Skeletal muscle tissue (tissue), 3 donors: ENCODE measurements at regions not wholly inside any gene's neighbourhood (a gene's known extent, or its start where the extent isn't known, plus 50 kb on each side); places are given as distances from the start of the nearest gene placed in this dataset.

Experiments used
- H3K27ac ChIP-seq: one replicate; pipeline ENCODE4 v1.7.0; 2013; ENCODE audit warnings: mild to moderate bottlenecking, low read depth, low read length, inconsistent platforms
- H3K27me3 ChIP-seq, 3 donors: one replicate each; pipeline ENCODE4 v1.7.0; 2013; ENCODE audit warnings: low read length in 3 of 3; ENCODE audit not compliant: control insufficient read depth in 3 of 3, insufficient read depth in 3 of 3
- H3K36me3 ChIP-seq, 3 donors: one replicate each; pipeline ENCODE4 v1.7.0; 2013; ENCODE audit warnings: low read length in 3 of 3; ENCODE audit not compliant: control insufficient read depth in 3 of 3, insufficient read depth in 3 of 3
- H3K4me1 ChIP-seq, 3 donors: one replicate each; pipeline ENCODE4 v1.7.0; 2013; ENCODE audit warnings: low read length in 3 of 3, mild to moderate bottlenecking in 3 of 3; ENCODE audit not compliant: control insufficient read depth in 3 of 3, insufficient read depth in 3 of 3
- H3K4me3 ChIP-seq, 3 donors: one replicate each; pipeline ENCODE4 v1.7.0; 2013; ENCODE audit warnings: low read length in 3 of 3
- H3K9ac ChIP-seq, 3 donors: one replicate each; pipeline ENCODE4 v1.7.0; 2013; ENCODE audit warnings: low read length in 3 of 3, mild to moderate bottlenecking in 3 of 3, moderate library complexity in 2 of 3, low read depth in 1 of 3
- H3K9me3 ChIP-seq, 3 donors: one replicate each; pipeline ENCODE4 v1.7.0; 2013; ENCODE audit warnings: low read length in 3 of 3; ENCODE audit not compliant: control insufficient read depth in 3 of 3
- donor health status: Osteomylitis.

GRCh38 chr22:49152939-49153770, 674.5 kb downstream of the BRD1 start:
- H3K4me3 ChIP-seq = no peak overlapping the region
- H3K27ac ChIP-seq = no peak overlapping the region
- H3K9me3 ChIP-seq = no peaks in the 10 kb centered on the region
- peaks cover 0 to 20% (median 16%) of the 10 kb centered on the region in 3 donors for H3K27me3 ChIP-seq
- no peaks in the 10 kb centered on the region for H3K4me1 ChIP-seq
- H3K9ac ChIP-seq = no peak overlapping the region
- no peaks in the 10 kb centered on the region for H3K36me3 ChIP-seq

DNA sequence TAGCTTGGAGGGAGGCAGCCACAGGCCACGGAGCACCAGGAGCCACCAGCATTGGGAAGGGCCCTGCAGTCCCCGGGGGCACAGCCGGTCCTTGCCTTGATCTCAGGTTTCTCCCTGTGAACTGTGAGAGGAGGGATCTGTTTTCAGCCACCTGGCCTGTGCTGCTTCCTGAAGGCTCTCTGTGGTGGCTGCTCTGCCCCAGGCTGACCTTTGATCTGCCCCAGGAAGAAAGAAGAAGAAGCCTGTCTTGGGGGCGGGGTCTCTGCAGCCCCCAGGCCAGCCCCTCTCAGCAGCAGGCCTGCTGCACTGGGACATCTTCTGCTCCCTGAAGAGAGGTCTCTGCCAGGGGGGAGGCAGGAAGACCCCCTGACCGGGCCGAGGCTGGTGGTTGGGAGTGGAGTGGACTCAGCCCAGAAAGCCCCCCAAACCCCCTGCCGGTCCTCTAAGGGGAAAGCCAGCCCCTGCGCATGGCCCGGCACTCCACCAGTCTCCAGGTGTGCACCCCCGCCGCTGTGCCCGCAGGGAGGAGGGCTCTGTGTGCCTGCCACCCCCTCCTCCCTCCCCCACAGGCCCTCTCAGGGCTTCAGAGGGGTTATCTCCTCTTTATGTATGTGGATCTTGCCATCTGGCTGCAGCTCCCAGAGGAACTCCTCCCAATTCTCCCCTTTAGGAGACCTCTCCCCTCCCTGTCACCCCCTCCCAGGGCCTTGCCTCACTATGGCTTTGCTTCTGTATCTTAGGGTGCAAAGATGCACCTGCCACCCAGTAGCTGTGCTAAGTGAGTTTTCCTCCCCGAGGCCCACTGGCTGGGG, 675.3 kb downstream of the BRD1 start:
- no peak overlapping the region for H3K9ac ChIP-seq
- H3K9me3 ChIP-seq = no peaks in the 10 kb centered on the region
- no peaks in the 10 kb centered on the region for H3K4me1 ChIP-seq
- no peak overlapping the region for H3K4me3 ChIP-seq
- no peaks in the 10 kb centered on the region for H3K36me3 ChIP-seq
- no peak overlapping the region for H3K27ac ChIP-seq
- H3K27me3 ChIP-seq = peaks cover 2 to 22% (median 11%) of the 10 kb centered on the region in 3 donors

DNA sequence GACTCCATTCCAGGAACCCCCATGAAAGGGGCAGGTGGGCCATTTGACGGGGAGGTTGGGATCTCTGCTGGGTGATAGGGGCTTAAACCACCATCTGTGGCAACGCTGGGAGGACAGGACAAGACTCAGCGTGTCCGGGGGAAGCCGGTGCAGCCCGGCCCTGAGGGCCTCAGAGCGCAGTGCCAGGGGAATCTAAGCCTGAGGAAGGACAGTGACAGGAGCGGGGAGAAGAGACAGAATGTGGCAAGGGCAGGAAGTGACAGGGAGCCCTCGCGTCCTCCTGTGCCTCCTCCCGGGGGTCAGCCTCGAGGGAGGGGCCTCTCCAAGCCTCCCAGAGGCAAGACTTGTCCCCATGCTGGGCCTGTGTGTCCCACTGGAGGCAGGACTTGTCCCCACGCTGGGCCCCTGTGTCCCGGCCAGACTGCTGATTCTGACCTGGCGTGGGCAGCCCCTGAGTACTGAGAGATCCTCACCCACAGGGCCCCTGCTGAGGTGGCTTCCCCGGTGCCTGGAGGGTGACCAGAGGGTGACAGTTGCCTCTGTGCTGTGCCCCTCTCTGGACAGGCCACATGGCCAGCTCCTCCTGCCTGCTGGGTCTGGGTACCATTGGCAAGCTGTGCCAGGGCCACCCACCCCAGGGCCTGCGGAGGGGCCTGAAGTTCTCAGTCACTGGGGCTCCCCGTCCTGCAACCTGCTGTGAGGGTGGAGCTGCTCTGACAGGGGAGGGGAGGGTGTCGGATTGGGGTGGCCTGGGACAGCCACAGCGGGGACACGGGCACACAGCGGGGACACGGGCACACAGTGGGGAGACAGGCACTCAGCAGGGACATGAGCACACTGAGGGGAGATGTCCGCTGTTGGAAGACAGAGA, 676.2 kb downstream of the BRD1 start:
- no peaks in the 10 kb centered on the region for H3K36me3 ChIP-seq
- H3K27me3 ChIP-seq = peaks cover 2 to 23% (median 11%) of the 10 kb centered on the region in 3 donors
- no peaks in the 10 kb centered on the region for H3K9me3 ChIP-seq
- H3K4me1 ChIP-seq = no peaks in the 10 kb centered on the region
- no peak overlapping the region for H3K9ac ChIP-seq
- H3K27ac ChIP-seq = no peak overlapping the region
- H3K4me3 ChIP-seq = no peak overlapping the region

DNA sequence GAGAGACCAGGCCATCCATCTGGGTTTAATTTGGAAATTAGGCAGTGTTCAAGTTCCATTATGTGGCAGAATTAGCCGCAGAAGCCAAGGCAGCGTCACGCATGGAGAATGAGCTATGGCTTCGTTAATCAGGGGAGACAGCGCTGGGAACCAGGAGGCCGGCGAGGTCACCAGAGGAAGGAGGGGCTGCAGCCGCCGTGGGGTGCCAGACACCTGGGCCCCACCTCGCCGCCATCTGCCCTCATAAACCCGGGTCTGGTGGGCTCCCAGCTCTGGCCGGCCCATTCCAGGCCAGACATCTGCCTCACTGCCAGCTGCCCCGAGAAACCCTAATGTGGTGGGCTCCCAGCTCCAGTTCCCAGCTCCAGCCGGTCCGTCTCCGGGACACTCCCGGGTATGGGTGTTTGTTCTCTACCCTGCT, 676.9 kb downstream of the BRD1 start:
- no peaks in the 10 kb centered on the region for H3K9me3 ChIP-seq
- peaks cover 2 to 23% (median 11%) of the 10 kb centered on the region in 3 donors for H3K27me3 ChIP-seq
- no peak overlapping the region for H3K27ac ChIP-seq
- no peaks in the 10 kb centered on the region for H3K36me3 ChIP-seq
- no peak overlapping the region for H3K9ac ChIP-seq
- no peak overlapping the region for H3K4me3 ChIP-seq
- H3K4me1 ChIP-seq = no peaks in the 10 kb centered on the region

DNA sequence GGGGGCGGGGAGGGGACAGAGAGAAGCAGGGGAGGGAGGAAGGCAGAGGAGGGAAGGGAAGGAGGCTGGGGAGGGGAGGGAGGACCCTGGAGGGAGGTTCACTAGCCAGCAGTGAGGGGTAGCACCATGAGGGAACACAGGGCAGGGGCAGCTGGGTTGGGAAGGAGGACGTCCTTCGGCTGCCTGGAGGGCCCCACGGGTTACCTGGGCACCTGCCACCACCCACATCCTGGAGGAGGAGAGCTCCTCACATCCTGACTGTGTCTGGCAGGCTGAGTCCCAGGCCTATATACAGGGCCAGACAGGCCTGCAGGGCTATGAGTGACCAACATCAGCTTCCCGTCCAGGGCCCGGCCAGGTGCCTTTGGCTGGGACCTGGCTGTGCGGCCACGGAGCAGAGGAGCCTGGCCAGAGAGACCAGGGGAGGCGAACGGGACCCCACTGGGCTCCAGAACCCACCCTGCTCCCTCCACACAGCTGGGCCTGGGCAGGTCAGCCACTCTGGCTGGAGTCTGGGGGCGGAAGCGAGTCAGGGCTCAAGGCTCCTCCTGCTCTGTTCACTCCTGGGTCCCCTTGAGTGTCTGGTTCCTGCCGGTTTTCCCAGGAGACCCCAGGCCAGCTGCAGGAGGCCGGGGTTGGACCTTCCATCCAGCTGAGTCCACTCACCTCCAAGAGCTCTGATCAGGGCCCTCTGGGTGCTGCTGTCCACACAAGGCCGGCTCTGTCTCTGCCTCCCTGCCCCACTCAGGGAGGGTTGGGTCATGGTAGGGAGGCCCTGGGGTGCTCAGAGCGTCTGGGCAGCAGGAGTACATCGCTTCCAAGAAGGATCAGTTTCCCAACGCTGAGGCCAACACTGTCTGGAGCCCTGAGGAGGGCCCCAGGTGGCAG, 677.7 kb downstream of the BRD1 start:
- Histone ChIP-seq H3K4me3 (no peak overlapping the region), H3K36me3 (no peaks in the 10 kb centered on the region), H3K27me3 (peaks cover 2 to 23% (median 11%) of the 10 kb centered on the region in 3 donors), H3K4me1 (no peaks in the 10 kb centered on the region), H3K9ac (no peak overlapping the region), H3K9me3 (peaks cover 0 to 2% (median 0%) of the 10 kb centered on the region in 3 donors), H3K27ac (no peak overlapping the region)

GRCh38 chr22:49148895-49149418, 678.7 kb downstream of the BRD1 start:
- H3K27me3 ChIP-seq = peaks cover 2 to 23% (median 11%) of the 10 kb centered on the region in 3 donors
- H3K9ac ChIP-seq = no peak overlapping the region
- no peak overlapping the region for H3K27ac ChIP-seq
- no peaks in the 10 kb centered on the region for H3K36me3 ChIP-seq
- peaks cover 0 to 4% (median 0%) of the 10 kb centered on the region in 3 donors for H3K9me3 ChIP-seq
- H3K4me3 ChIP-seq = no peak overlapping the region
- no peaks in the 10 kb centered on the region for H3K4me1 ChIP-seq

DNA sequence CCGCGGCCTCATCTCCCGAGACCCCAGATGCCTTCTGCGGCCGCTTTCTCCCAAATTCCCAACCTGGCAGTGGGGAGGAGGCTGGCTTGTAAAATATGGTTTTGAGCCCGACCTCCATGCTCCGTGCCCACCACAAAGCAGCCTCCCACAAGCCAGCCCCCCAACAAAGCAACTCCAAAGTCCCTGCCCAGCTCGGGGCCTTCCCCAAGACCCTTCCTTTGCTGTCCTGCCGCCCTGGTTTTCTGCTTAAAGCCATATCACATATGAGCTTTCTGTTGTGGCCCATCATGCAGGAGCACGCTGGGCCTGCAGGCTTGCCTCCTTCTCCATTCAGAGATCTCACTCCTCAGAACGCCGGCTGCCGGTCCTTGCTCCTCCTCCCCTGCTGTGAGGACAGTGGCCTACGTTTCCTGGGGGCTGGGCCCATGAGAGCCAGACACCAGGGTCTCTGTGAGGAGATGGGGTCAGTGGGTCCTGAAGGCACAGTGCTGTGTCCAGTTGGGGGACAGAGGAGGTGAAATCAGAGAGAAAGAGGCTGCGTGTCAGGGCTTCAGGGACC, 680.0 kb downstream of the BRD1 start:
- Histone ChIP-seq H3K4me1 (no peaks in the 10 kb centered on the region), H3K9me3 (peaks cover 0 to 4% (median 0%) of the 10 kb centered on the region in 3 donors), H3K4me3 (no peak overlapping the region), H3K9ac (no peak overlapping the region), H3K27ac (no peak overlapping the region), H3K27me3 (peaks cover 2 to 23% (median 8%) of the 10 kb centered on the region in 3 donors), H3K36me3 (no peaks in the 10 kb centered on the region)

- Histone ChIP-seq H3K9me3 (peaks cover 0 to 4% (median 0%) of the 10 kb centered on the region in 3 donors), H3K4me3 (no peak overlapping the region), H3K4me1 (no peaks in the 10 kb centered on the region), H3K9ac (no peak overlapping the region), H3K27ac (no peak overlapping the region), H3K36me3 (no peaks in the 10 kb centered on the region), H3K27me3 (peaks cover 2 to 22% (median 8%) of the 10 kb centered on the region in 3 donors)
Observed at GRCh38 chr22:49147171-49147570, 680.5 kb downstream of the BRD1 start.
